Uterus (tissue), 2 donors: ENCODE measurements at regions not wholly inside any gene's neighbourhood (a gene's known extent, or its start where the extent isn't known, plus 50 kb on each side); places are given as distances from the start of the nearest gene placed in this dataset.

Source experiments
- POLR2A ChIP-seq, 2 donors: fragments of 450-650 bp; IDR thresholded peaks; one replicate each; pipeline ENCODE4 v1.6.1; 2016; ENCODE audit warnings: antibody characterized with exemption in 2 of 2, mild to moderate bottlenecking in 1 of 2, moderate library complexity in 1 of 2
- TF ChIP-seq, protein P1 (sequence below), 4 experiments: fragments of 200-600 bp in 2 of 4; fragments of 450-650 bp in 2 of 4; sonication (generic) in 2 of 4; IDR thresholded peaks; one replicate each; pipeline ENCODE4 v1.5.1; 2016 to 2019; ENCODE audit warnings: antibody characterized with exemption in 4 of 4, mild to moderate bottlenecking in 2 of 4, moderate library complexity in 1 of 4

DNA sequence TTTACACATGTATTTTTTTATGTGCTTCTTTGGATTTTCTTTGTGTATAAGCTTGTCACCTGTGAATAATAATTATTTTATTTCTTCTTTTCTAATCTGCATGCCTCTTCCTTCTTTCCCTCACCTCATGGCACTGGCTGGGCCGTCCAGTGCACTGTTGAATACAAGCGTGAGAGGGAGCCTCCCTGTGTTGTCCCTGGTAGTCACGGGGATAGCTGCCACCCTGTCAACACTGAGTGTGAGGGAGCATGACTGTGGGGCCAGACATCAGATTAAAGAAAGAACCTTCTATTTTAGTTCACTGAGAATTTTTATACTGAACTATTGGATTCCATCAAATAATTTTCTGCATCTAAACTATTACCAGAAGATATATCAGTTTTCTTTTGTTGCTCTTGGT, 187.9 kb downstream of the CDC14C start:
- TF ChIP-seq POLR2A (IDR thresholded peaks at IDR 0.05), result no peak
- TF ChIP-seq, protein P1, sequence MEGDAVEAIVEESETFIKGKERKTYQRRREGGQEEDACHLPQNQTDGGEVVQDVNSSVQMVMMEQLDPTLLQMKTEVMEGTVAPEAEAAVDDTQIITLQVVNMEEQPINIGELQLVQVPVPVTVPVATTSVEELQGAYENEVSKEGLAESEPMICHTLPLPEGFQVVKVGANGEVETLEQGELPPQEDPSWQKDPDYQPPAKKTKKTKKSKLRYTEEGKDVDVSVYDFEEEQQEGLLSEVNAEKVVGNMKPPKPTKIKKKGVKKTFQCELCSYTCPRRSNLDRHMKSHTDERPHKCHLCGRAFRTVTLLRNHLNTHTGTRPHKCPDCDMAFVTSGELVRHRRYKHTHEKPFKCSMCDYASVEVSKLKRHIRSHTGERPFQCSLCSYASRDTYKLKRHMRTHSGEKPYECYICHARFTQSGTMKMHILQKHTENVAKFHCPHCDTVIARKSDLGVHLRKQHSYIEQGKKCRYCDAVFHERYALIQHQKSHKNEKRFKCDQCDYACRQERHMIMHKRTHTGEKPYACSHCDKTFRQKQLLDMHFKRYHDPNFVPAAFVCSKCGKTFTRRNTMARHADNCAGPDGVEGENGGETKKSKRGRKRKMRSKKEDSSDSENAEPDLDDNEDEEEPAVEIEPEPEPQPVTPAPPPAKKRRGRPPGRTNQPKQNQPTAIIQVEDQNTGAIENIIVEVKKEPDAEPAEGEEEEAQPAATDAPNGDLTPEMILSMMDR (IDR thresholded peaks at IDR 0.05), result no peak
